Endodermal cell (in vitro differentiated cells): ENCODE measurements at regions not wholly inside any gene's neighbourhood (a gene's known extent, or its start where the extent isn't known, plus 50 kb on each side); places are given as distances from the start of the nearest gene placed in this dataset.

ENCODE experiments used
- DNase-seq: peaks from one replicate; pipeline ENCODE4 v3.0.0-alpha.2; 2017
- H3K27ac ChIP-seq: 2 replicates; pipeline ENCODE4 v1.5.1; 2013; ENCODE audit warnings: mild to moderate bottlenecking, low read depth, low read length, moderate library complexity
- H3K27me3 ChIP-seq: 2 replicates; pipeline ENCODE4 v1.6.1; 2013; ENCODE audit warnings: mild to moderate bottlenecking, low read length, moderate library complexity; ENCODE audit not compliant: insufficient read depth, control insufficient read depth, poor library complexity, severe bottlenecking
- H3K36me3 ChIP-seq: 2 replicates; pipeline ENCODE4 v1.7.0; 2013; ENCODE audit warnings: mild to moderate bottlenecking, low read length, moderate library complexity; ENCODE audit not compliant: control insufficient read depth, insufficient read depth
- H3K4me1 ChIP-seq: one replicate; pipeline ENCODE4 v1.7.0; 2013; ENCODE audit warnings: low read length; ENCODE audit not compliant: control insufficient read depth, insufficient read depth
- H3K4me3 ChIP-seq: 2 replicates; pipeline ENCODE4 v1.5.1; 2013; ENCODE audit warnings: mild to moderate bottlenecking, low read length, moderate library complexity
- H3K9ac ChIP-seq: 2 replicates; pipeline ENCODE4 v1.6.1; 2013; ENCODE audit warnings: mild to moderate bottlenecking, low read length, moderate library complexity; ENCODE audit not compliant: poor library complexity, severe bottlenecking; ENCODE audit errors: extremely low read depth
- H3K9me3 ChIP-seq: 2 replicates; pipeline ENCODE4 v1.6.1; 2013; ENCODE audit warnings: mild to moderate bottlenecking, low read length, moderate library complexity; ENCODE audit not compliant: control insufficient read depth
- H3K27ac Mint-ChIP-seq: 2 replicates; pipeline ENCODE4 v1.8.0; 2020; ENCODE audit warnings: mixed read lengths
- H3K27me3 Mint-ChIP-seq: 2 replicates; pipeline ENCODE4 v1.8.0; 2021; ENCODE audit warnings: mild to moderate bottlenecking, mixed read lengths; ENCODE audit not compliant: insufficient read depth
- H3K36me3 Mint-ChIP-seq: 2 replicates; pipeline ENCODE4 v1.8.0; 2020; ENCODE audit warnings: low read depth, mixed read lengths
- H3K4me1 Mint-ChIP-seq: 2 replicates; pipeline ENCODE4 v1.8.0; 2020; ENCODE audit warnings: mixed read lengths
- H3K4me3 Mint-ChIP-seq: 2 replicates; pipeline ENCODE4 v1.8.0; 2020; ENCODE audit warnings: mild to moderate bottlenecking, moderate library complexity, mixed read lengths
- H3K9me3 Mint-ChIP-seq: 2 replicates; pipeline ENCODE4 v1.8.0; 2020; ENCODE audit warnings: mild to moderate bottlenecking, mixed read lengths
- WGBS, 2 experiments: methylation state at CpG; one replicate each; pipeline versions ENCODE4 v1.1.5 to v1.1.7; 2013; ENCODE audit warnings: missing lambda C conversion rate in 2 of 2, mixed read lengths in 1 of 2; ENCODE audit not compliant: insufficient coverage in 1 of 2, insufficient read length in 1 of 2; 5-methylcytosine and 5-hydroxymethylcytosine counted together
- TF ChIP-seq, protein P1 (sequence below): fragments of 200-600 bp; sonication (generic); conservative IDR thresholded peaks from 2 replicates; pipeline ENCODE4 v1.5.0; 2021; ENCODE audit warnings: antibody characterized with exemption, mild to moderate bottlenecking

DNA sequence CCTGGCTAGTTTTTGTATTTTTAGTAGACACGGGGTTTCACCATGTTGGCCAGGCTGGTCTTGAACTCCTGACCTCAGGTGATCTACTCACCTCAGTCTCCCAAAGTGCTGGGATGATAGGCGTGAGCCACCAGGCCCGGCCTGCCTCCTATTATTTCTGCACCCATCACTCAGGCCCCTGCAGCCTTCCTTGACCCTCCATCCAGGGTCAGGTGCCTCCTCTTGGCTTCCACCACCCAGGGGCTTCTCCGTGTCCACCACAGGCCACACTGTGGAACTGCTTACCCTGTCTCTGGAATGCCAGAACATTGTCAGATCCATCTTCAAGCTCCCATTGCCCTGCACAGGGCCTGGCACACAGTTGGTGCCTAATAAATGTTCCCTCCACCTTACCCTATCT is 75.4 kb upstream of the RTL6 start:
- no peaks in the 10 kb centered on the region for H3K4me1 Mint-ChIP-seq
- peaks cover 5% of the 10 kb centered on the region for H3K9me3 Mint-ChIP-seq
- Histone ChIP-seq H3K4me1 (no peaks in the 10 kb centered on the region), H3K9me3 (no peaks in the 10 kb centered on the region), H3K27ac (no peak overlapping the region), H3K27me3 (no peaks in the 10 kb centered on the region), H3K36me3 (no peaks in the 10 kb centered on the region), H3K9ac (no peak overlapping the region), H3K4me3 (no peak overlapping the region)
- H3K4me3 Mint-ChIP-seq, result no peak overlapping the region
- 88 to 95% methylated on average over 2 to 4 of the region's 4 CpGs for WGBS, 2 experiments
- no peak for DNase-seq
- no peaks in the 10 kb centered on the region for H3K36me3 Mint-ChIP-seq
- TF ChIP-seq, protein P1, sequence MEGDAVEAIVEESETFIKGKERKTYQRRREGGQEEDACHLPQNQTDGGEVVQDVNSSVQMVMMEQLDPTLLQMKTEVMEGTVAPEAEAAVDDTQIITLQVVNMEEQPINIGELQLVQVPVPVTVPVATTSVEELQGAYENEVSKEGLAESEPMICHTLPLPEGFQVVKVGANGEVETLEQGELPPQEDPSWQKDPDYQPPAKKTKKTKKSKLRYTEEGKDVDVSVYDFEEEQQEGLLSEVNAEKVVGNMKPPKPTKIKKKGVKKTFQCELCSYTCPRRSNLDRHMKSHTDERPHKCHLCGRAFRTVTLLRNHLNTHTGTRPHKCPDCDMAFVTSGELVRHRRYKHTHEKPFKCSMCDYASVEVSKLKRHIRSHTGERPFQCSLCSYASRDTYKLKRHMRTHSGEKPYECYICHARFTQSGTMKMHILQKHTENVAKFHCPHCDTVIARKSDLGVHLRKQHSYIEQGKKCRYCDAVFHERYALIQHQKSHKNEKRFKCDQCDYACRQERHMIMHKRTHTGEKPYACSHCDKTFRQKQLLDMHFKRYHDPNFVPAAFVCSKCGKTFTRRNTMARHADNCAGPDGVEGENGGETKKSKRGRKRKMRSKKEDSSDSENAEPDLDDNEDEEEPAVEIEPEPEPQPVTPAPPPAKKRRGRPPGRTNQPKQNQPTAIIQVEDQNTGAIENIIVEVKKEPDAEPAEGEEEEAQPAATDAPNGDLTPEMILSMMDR, result no peak
- peaks cover 16% of the 10 kb centered on the region for H3K27me3 Mint-ChIP-seq
- H3K27ac Mint-ChIP-seq, result no peak overlapping the region

DNA sequence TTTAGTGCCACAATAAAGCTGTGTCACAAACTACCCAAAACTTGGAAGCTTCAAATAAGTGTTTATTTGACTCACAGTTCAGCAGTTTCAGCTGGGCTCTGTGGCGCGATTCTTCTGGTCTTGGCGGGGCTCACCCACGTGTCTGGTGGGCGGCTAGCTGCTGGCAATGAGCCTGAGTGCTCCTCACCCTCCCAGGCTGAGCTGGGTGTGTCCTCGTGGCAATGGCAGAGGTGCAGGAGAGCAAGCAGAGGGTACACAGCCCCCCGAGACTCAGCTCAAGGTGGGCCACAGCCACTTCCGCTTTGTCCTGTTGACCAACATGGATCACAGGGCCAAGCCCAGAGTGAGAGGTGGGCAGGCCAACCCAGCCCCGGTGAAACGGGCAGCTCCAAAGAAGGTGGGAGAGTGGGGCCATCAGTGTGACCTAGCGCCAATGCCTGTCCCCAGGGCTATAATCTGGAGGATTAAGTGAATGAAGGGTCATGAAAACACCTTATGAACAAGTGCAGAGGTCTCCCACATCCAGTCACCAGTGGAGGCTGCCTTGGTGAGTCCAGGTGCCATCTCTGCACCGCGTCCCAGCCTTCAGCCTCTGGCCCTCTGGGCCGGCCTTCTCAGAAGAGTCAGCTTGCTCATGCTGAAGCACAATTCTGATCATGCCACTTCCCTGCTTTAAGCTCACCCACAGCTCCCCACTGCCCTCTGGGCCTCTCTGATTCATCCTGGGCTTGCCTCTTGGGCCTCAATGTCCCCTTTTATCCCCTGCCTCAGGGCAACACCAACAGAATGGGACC is 74.6 kb upstream of the RTL6 start:
- H3K4me3 Mint-ChIP-seq, result no peak overlapping the region
- H3K36me3 ChIP-seq, result no peaks in the 10 kb centered on the region
- H3K27me3 Mint-ChIP-seq, result peaks cover 16% of the 10 kb centered on the region
- H3K4me1 Mint-ChIP-seq, result no peaks in the 10 kb centered on the region
- TF ChIP-seq, protein P1, result no peak
- WGBS, 2 experiments, result 84 to 93% methylated on average over 13 to 14 of the region's 14 CpGs
- DNase-seq, result no peak
- H3K36me3 Mint-ChIP-seq, result no peaks in the 10 kb centered on the region
- no peak overlapping the region for H3K27ac ChIP-seq
- H3K9ac ChIP-seq, result no peak overlapping the region
- no peak overlapping the region for H3K27ac Mint-ChIP-seq
- no peaks in the 10 kb centered on the region for H3K9me3 ChIP-seq
- peaks cover 7% of the 10 kb centered on the region for H3K9me3 Mint-ChIP-seq
- no peak overlapping the region for H3K4me3 ChIP-seq
- no peaks in the 10 kb centered on the region for H3K4me1 ChIP-seq
- H3K27me3 ChIP-seq, result no peaks in the 10 kb centered on the region

DNA sequence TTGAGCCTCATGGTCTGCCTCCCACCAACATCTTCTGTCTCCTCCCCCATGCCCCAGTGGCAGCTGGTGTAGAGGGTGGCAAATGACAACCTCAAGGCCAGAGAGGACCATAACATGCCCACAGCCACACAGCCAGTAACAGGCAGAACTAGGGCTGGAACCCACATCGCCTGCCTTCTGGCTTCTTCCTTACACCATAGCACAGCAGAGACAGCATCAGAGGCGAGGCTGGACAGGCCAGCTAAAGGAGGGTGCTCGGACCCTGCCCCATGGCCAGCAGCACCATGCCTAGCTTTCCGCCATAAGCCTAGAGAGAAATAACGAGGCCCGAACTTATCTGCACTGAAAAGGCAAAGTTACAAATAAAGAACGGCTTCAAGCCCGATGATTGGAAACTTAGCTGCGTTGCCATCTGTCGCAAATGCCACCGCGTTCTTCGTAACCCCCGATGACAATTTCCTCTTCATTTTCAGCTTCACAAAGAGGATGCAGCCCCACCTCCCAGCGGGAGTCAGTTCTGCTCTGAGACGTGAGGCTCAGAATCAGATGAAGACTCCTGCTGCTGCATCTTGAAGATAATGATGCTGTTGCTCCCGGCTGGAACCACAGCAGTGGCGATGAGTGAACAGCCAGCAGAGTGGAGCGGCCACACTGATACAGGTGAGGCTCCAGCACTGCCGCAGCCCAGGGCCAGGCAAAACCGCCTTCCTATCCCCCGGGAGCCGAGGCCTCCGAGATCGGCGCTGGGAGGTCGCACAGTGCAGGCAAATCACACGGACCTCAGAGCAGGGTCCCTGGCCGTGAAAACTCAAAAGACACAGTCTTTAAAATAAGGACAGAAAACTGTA is 73.8 kb upstream of the RTL6 start:
- peaks cover 16% of the 10 kb centered on the region for H3K27me3 Mint-ChIP-seq
- H3K9ac ChIP-seq, result no peak overlapping the region
- H3K27ac Mint-ChIP-seq, result no peak overlapping the region
- H3K36me3 ChIP-seq, result no peaks in the 10 kb centered on the region
- no peaks in the 10 kb centered on the region for H3K36me3 Mint-ChIP-seq
- H3K4me3 Mint-ChIP-seq, result no peak overlapping the region
- peaks cover 7% of the 10 kb centered on the region for H3K9me3 Mint-ChIP-seq
- no peak for DNase-seq
- no peaks in the 10 kb centered on the region for H3K27me3 ChIP-seq
- 92 to 95% methylated on average over 26 to 29 of the region's 29 CpGs for WGBS, 2 experiments
- H3K4me1 ChIP-seq, result no peaks in the 10 kb centered on the region
- no peaks in the 10 kb centered on the region for H3K9me3 ChIP-seq
- no peaks in the 10 kb centered on the region for H3K4me1 Mint-ChIP-seq
- H3K4me3 ChIP-seq, result no peak overlapping the region
- no peak overlapping the region for H3K27ac ChIP-seq
- TF ChIP-seq, protein P1, result no peak
